RPMI8226 (cell line): ENCODE measurements at regions not wholly inside any gene's neighbourhood (a gene's known extent, or its start where the extent isn't known, plus 50 kb on each side); places are given as distances from the start of the nearest gene placed in this dataset.

Source experiments
- DNase-seq: peaks from one replicate; pipeline ENCODE4 v3.0.0-alpha.2; 2015

DNA sequence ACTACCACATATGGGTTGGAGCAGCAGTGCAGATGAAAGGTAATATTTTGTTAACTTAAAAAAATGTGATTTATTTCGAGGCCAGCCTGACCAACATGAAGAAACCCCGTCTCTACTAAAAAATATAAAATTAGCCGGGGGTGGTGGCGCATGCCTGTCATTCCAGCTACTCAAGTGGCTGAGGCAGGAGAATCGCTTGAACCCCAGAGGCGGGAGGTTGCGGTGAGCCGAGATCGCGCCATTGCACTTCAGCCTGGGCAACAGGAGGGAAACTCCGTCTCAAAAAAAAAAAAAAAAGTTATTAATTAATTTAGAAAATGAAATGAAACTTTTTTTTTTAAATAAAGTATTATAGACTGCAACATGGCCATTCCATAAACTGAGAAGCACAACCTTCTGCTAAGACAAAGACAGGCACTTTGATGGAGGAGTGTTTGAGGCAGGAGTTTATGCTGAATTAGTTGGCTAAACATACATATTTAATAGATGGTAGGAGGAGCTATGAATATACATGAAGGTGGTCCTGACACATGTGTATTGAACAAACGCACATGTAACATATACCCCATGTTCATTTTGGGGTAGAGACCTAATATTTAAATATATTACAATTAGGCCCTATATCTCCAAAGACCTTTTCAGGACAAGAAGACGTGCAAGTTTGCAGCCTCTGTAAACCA, 1485.3 kb upstream of the MIR17HG start:
- DNase-seq, result no peak

GRCh38 chr13:89862691-89863036, 1484.8 kb upstream of the MIR17HG start:
- DNase-seq, result no peak

DNA sequence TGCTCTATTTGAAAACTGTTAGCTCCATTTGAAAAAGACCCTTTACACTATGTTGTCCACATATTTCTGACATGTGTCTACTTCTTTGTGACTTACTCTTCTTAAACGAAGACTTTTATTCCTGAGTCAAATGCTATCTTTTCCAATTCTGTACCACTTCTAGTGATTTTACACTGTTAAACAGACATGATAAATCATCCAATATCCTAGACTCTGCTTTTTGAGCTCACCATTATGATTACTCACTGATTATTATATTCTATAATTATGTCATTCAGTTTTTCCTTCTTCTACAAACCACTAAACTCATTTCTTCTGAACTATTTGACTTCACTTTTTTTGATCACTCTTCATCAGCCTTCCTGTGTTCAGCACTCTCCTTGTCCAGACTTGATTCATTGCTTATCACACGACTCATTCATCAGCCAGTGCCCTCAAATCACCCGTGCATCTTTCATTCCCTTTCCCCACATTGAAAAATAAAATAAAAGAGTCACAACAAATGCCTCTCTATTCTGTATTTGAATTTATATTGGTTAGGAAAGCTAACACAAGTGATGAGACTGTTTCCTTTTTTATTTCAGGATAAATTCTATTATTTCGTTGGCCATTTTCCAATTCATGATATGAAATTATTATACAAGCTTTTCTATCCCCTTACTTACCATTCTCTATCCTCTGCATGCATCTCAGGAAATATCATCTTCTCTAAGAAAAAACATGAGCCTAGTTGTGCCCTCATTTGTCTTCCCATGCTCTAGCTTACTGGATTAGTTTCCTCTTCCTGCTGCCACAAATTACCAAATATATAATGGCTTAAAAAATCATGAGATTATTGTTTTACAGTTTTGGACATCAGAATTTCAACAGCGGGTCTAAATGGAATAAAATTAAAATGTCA, 1482.1 kb upstream of the MIR17HG start:
- no peak for DNase-seq

DNA sequence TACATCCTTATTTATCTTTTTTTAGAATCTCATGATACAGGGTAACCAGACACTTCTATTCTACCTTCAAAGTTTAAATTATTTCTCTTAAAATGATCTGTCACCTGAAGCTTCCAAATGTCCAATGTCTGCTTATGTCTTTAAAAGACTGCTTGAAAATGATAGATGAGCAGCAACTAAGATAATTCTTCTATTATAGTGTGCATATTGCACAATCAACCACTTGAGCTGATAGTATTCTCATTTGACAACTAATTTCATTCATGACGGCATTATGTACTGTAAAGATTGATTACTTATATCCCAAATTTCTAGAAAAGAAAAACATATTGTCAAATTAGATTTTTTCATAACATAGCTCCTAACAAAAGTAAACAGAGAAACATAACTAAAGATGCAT, 1478.2 kb upstream of the MIR17HG start:
- no peak for DNase-seq

DNA sequence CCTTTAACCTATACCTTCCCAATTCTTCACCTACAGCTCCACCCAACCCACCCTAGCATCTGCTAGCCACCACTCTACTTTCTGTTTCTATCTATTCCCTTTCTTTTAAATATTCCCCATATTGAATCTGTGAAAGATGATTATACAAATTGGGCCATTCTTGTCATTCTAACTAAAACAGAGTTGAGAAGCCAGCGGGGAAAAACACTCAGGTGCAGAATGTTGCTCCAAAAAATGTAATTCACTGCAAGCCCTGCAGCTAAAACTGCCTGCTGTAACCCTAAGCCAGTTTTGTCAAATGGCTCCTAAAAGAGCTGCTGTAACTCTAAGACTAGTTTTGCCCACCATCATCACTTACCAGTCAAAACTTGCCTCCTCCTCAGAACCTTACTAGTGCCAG, 1468.6 kb upstream of the MIR17HG start:
- no peak for DNase-seq

DNA sequence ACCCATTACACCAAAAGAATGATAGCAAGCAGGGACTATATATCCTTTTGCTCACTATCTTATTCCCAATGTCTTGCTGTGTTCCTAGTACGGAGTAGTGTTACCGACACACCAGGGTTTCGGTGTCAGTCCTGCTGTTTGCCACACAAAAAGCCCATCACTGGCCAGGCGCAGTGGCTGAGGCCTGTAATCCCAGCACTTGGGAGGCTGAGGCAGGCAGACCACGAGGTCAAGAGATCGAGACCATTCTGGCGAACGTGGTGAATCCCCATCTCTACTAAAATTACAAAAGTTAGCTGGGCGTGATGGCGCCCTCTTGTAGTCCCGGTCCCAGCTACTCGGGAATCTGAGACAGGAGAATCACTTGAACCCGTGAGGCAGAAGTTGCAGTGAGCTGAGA, 1467.3 kb upstream of the MIR17HG start:
- no peak for DNase-seq

DNA sequence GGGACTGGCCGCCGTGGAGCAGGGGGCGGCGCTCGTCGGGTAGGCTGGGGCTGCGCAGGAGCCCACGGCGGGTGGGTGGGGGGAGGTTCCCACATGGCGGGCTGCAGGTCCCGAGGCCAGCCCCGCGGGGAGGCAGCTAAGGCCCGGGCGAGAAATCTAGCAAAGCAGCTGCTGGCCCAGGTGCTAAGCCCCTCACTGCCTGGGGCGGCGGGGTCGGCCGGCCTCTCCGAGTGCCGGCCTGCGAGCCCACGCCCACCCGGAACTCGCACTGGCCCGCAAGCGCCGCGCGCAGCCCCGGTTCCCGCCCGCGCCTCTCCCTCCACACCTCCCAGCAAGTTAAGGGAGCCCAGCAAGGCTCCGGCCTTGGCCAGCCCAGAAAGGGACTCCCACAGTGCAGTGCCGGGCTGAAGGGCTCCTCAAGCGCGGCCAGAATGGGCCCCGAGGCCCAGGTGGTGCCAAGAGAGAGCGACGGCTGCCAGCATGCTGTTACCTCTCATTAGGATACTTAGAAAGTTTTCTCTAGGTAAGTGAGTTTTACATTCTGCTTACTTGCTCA, 1463.5 kb upstream of the MIR17HG start:
- no peak for DNase-seq

DNA sequence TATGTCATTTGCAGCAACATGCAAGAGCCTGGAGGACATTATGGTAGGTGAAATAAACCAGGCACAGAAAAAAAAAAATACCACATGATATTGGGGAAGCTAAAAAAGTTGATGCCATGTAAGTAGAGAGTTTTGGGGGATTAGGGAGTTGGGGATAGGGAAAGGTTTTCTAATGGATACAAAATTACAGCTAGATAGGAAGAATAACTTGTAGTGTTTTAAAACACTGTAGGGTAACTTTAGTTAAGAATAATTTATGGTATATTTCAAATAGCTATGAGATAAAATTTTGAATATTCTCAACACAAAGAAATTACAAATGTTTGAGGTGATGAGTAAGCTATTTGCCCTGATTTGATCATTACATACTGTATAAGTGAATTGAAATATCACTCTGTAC, 1456.7 kb upstream of the MIR17HG start:
- no peak for DNase-seq

- DNase-seq, result no peak
These were observed 1456.1 kb upstream of the MIR17HG start for GRCh38 chr13:89891416-89891815.

- DNase-seq, result no peak
These were observed 1449.8 kb upstream of the MIR17HG start for GRCh38 chr13:89897681-89898080.

- no peak for DNase-seq
These were observed 1448.0 kb upstream of the MIR17HG start for GRCh38 chr13:89899302-89900103.

DNA sequence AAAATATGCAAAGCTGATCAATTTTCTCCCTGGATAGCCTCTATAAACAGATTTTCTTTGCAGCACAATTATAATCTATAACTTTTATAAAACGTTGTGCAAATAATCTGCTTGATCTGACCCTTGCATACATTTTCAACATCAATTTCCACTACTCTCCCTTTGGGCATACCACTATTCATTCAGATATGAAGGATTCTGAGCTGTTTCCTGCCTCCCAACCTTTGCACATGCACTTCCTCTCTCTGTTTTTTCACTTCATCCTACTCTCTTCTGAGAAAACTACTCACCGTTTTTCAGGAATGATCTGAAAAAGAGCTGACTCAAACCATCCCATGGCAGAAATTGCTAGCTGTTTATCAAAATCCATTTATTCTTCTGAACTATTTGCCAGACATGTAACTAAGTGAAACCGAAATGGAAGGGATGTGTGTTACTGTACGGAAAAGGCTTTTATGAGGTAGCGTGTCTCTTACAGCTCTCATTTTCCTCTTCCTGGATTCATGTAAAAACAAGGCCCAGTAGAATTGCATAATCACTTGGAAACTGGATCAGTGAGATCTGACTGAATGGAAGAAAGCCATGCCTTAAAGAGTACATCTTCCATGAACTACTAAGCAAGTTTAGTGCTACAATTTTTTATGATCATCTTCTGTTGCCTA, 1447.3 kb upstream of the MIR17HG start:
- no peak for DNase-seq

DNA sequence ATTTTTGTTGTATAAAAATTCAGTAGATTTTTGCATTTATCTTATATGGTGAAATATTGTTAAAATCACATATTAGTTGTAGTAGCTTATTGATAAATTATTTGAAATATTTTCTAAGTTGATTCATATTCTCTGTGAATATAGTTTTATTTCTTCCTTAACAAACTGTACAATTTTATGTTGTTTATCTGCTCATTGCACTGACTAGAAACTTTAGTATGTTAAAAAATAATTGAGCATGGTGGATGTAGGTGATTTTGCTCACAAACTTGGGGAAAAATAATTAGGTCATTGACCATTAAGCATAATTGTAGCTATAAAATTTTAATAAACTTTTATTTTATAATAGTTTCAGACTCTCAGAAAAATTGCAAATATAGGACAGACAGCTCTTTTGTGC, 1445.3 kb upstream of the MIR17HG start:
- DNase-seq, result no peak

DNA sequence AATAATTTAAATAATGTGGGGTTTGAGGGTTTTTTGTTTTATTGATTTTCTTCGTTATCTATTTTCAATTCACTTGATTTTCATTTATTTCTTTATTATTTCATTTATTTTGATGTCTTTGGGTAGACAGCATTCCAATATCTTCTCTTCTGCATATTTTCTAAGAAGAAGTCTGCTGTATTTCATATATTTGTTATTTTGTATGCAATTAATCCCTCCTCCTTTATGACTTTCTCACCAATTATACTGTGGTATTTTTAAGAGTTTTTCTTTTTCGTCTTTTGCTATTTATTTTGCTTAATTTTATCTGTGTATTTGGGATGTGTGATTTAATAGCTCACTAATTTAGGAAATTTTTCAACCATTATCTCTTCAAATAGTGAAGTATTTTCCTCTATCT, 1444.4 kb upstream of the MIR17HG start:
- DNase-seq, result no peak

GRCh38 chr13:89910166-89910565, 1437.3 kb upstream of the MIR17HG start:
- DNase-seq, result no peak

- DNase-seq, result no peak
These were observed 1430.9 kb upstream of the MIR17HG start for GRCh38 chr13:89916551-89916950.

GRCh38 chr13:89920461-89920860, 1427.0 kb upstream of the MIR17HG start:
- no peak for DNase-seq

GRCh38 chr13:89923052-89923451, 1424.4 kb upstream of the MIR17HG start:
- DNase-seq, result no peak

GRCh38 chr13:89923736-89924135, 1423.8 kb upstream of the MIR17HG start:
- no peak for DNase-seq

DNA sequence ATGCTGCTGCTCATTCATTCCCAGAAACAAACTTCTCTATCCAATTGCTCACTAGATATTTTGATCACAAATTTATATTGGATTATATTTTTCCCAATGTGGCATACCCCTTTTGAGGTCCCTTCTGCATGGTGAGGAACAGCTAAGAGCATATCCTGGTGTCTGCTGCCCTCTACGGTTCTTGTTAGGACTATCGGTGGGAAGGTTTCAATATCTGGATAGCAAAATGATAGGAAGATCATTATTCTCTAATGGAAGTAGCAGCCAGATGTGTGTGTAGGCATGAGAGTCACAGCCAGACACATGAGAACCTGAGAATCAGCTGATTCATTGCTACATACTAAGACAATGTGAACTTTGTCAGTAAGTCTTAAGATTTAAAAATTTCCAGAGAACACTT, 1422.4 kb upstream of the MIR17HG start:
- no peak for DNase-seq

GRCh38 chr13:89930861-89931260, 1416.6 kb upstream of the MIR17HG start:
- no peak for DNase-seq

GRCh38 chr13:89932902-89933301, 1414.6 kb upstream of the MIR17HG start:
- no peak for DNase-seq

DNA sequence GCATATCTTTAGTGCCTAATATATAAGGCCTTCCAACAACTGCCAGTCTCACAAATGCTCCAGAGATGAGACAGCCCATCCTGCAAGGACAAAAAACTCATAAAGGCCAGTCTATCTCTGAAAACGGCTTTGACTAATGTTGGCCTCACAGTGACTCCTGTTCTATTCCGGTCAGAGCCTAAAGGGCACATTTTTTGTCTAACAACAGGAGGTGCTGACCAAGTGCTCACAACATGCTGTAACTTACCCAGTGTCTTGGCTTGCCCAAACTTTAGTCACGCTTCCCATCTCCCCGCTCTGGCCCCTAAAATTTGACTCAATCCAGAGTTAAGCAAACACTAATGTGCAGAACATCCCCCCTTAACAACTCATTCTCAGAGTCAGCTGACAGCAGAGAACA, 1411.2 kb upstream of the MIR17HG start:
- DNase-seq, result no peak
